ENCODE measurements at regions not wholly inside any gene's neighbourhood (a gene's known extent, or its start where the extent isn't known, plus 50 kb on each side); places are given as distances from the start of the nearest gene placed in this dataset.

DNA sequence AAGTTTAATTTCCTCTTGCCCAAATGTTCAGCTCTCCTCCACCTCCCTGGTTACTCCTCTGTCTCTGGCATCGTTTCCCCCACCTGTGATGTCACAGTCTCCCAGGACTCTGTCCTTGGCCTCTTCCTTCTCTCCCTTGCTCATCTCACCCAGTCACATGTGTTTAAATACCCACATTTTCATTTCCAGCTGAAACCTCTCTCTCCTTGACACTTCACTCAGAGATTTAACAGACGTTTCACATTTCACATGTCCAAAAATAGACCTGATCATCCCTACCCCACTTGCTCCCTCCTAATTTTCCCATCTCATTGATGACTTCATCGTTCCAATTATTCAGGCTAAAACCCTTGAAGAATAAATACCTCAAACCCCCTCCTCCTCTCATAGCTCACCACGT is 604.1 kb upstream of the JAG1 start:
- TF ChIP-seq, protein P1, sequence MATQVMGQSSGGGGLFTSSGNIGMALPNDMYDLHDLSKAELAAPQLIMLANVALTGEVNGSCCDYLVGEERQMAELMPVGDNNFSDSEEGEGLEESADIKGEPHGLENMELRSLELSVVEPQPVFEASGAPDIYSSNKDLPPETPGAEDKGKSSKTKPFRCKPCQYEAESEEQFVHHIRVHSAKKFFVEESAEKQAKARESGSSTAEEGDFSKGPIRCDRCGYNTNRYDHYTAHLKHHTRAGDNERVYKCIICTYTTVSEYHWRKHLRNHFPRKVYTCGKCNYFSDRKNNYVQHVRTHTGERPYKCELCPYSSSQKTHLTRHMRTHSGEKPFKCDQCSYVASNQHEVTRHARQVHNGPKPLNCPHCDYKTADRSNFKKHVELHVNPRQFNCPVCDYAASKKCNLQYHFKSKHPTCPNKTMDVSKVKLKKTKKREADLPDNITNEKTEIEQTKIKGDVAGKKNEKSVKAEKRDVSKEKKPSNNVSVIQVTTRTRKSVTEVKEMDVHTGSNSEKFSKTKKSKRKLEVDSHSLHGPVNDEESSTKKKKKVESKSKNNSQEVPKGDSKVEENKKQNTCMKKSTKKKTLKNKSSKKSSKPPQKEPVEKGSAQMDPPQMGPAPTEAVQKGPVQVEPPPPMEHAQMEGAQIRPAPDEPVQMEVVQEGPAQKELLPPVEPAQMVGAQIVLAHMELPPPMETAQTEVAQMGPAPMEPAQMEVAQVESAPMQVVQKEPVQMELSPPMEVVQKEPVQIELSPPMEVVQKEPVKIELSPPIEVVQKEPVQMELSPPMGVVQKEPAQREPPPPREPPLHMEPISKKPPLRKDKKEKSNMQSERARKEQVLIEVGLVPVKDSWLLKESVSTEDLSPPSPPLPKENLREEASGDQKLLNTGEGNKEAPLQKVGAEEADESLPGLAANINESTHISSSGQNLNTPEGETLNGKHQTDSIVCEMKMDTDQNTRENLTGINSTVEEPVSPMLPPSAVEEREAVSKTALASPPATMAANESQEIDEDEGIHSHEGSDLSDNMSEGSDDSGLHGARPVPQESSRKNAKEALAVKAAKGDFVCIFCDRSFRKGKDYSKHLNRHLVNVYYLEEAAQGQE (IDR thresholded peaks at IDR 0.05; ENCODE audit: low read depth, low read length) = no peak
- TF ChIP-seq, protein P2, sequence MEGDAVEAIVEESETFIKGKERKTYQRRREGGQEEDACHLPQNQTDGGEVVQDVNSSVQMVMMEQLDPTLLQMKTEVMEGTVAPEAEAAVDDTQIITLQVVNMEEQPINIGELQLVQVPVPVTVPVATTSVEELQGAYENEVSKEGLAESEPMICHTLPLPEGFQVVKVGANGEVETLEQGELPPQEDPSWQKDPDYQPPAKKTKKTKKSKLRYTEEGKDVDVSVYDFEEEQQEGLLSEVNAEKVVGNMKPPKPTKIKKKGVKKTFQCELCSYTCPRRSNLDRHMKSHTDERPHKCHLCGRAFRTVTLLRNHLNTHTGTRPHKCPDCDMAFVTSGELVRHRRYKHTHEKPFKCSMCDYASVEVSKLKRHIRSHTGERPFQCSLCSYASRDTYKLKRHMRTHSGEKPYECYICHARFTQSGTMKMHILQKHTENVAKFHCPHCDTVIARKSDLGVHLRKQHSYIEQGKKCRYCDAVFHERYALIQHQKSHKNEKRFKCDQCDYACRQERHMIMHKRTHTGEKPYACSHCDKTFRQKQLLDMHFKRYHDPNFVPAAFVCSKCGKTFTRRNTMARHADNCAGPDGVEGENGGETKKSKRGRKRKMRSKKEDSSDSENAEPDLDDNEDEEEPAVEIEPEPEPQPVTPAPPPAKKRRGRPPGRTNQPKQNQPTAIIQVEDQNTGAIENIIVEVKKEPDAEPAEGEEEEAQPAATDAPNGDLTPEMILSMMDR (IDR thresholded peaks at IDR 0.05) = no peak
- TF ChIP-seq, protein P3, sequence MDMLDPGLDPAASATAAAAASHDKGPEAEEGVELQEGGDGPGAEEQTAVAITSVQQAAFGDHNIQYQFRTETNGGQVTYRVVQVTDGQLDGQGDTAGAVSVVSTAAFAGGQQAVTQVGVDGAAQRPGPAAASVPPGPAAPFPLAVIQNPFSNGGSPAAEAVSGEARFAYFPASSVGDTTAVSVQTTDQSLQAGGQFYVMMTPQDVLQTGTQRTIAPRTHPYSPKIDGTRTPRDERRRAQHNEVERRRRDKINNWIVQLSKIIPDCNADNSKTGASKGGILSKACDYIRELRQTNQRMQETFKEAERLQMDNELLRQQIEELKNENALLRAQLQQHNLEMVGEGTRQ (IDR thresholded peaks at IDR 0.05; ENCODE audit: borderline replicate concordance, low read depth, low read length) = no peak
- no peak for TF ChIP-seq EP300 (IDR thresholded peaks at IDR 0.05; ENCODE audit: borderline replicate concordance in 1 of 2, low read depth in 1 of 2, low read length in 1 of 2)
